AG04449 (cell line): ENCODE measurements at regions not wholly inside any gene's neighbourhood (a gene's known extent, or its start where the extent isn't known, plus 50 kb on each side); places are given as distances from the start of the nearest gene placed in this dataset.

Source experiments
- CTCF ChIA-PET: fragments of 350-600 bp; formaldehyde crosslinking; extraction: SDS; loops from one replicate; lab custom pipeline; 2021; ENCODE audit warnings: antibody characterized with exemption; lab: Yijun Ruan, JAX
- POLR2A ChIA-PET: fragments of 400-600, 350-600 bp; formaldehyde crosslinking; extraction: SDS; loops from one replicate; lab custom pipeline; 2020; ENCODE audit warnings: antibody characterized with exemption, inconsistent platforms; lab: Yijun Ruan, JAX
- DNase-seq: peaks from one replicate; pipeline ENCODE4 v3.0.0-alpha.2; 2010; ENCODE audit warnings: low read depth, low spot score
- H3K4me3 ChIP-seq: 2 replicates; pipeline ENCODE4 v1.5.1; 2011; ENCODE audit warnings: low read depth, mild to moderate bottlenecking, control low read depth, low read length
- CTCF ChIP-seq: IDR thresholded peaks from one replicate; pipeline ENCODE4 v1.5.1; 2011; ENCODE audit warnings: mild to moderate bottlenecking, moderate library complexity, low read length, control low read depth, inconsistent platforms; ENCODE audit not compliant: insufficient read depth; ENCODE audit errors: missing control alignments

- TF ChIP-seq CTCF, result no peak
- DNase-seq, result no peak
- no peak overlapping the region for H3K4me3 ChIP-seq
- ChIA-PET POLR2A (no interaction called here), CTCF (no interaction called here)
Observed at GRCh38 chr13:20334309-20334708, 102.2 kb upstream of the GJB6 start.

- no peak for DNase-seq
- CTCF ChIA-PET, result no interaction called here
- POLR2A ChIA-PET, result no interaction called here
- TF ChIP-seq CTCF, result no peak
- no peak overlapping the region for H3K4me3 ChIP-seq
Observed at GRCh38 chr13:20332361-20333096, 100.4 kb upstream of the GJB6 start.

- DNase-seq, result no peak
- ChIA-PET POLR2A (no interaction called here), CTCF (no interaction called here)
- TF ChIP-seq CTCF, result no peak
- no peak overlapping the region for H3K4me3 ChIP-seq
Observed at GRCh38 chr13:20331949-20332348, 99.8 kb upstream of the GJB6 start.

GRCh38 chr13:20331419-20331818, 99.3 kb upstream of the GJB6 start:
- no peak for TF ChIP-seq CTCF
- H3K4me3 ChIP-seq, result no peak overlapping the region
- DNase-seq, result no peak
- CTCF ChIA-PET, result no interaction called here
- POLR2A ChIA-PET, result no interaction called here

- H3K4me3 ChIP-seq, result no peak overlapping the region
- ChIA-PET CTCF (no interaction called here), POLR2A (no interaction called here)
- no peak for DNase-seq
- no peak for TF ChIP-seq CTCF
Observed at GRCh38 chr13:20326809-20327208, 94.7 kb upstream of the GJB6 start.

- no peak for TF ChIP-seq CTCF
- H3K4me3 ChIP-seq, result no peak overlapping the region
- ChIA-PET POLR2A (no interaction called here), CTCF (no interaction called here)
- no peak for DNase-seq
Observed at GRCh38 chr13:20326276-20326675, 94.2 kb upstream of the GJB6 start.
